ENCODE measurements at regions not wholly inside any gene's neighbourhood (a gene's known extent, or its start where the extent isn't known, plus 50 kb on each side); places are given as distances from the start of the nearest gene placed in this dataset.

GRCh38 chr5:24786108-24786507 lies 141.3 kb upstream of the CDH10 start:
- Histone ChIP-seq H3K27ac (no peak overlapping the region), H3K36me3 (no peaks in the 10 kb centered on the region), H3K27me3 (no peaks in the 10 kb centered on the region), H3K4me3 (no peak overlapping the region), H3K9me3 (no peaks in the 10 kb centered on the region), H3K4me1 (no peaks in the 10 kb centered on the region)
- no peak for DNase-seq
- intact Hi-C loops (cut with DNase I; ENCODE audit: low total_unique reads): no loop called here
- no peak for TF ChIP-seq CTCF (IDR thresholded peaks at IDR 0.05)

- Histone ChIP-seq H3K4me3 (no peak overlapping the region), H3K9me3 (no peaks in the 10 kb centered on the region), H3K36me3 (no peaks in the 10 kb centered on the region), H3K27ac (no peak overlapping the region), H3K4me1 (no peaks in the 10 kb centered on the region), H3K27me3 (no peaks in the 10 kb centered on the region)
- TF ChIP-seq CTCF (IDR thresholded peaks at IDR 0.05): no peak
- DNase-seq: no peak
- intact Hi-C loops (cut with DNase I; ENCODE audit: low total_unique reads): no loop called here
Observed at GRCh38 chr5:24783596-24783995, 138.8 kb upstream of the CDH10 start.

- Histone ChIP-seq H3K4me3 (no peak overlapping the region), H3K36me3 (no peaks in the 10 kb centered on the region), H3K27me3 (no peaks in the 10 kb centered on the region), H3K9me3 (no peaks in the 10 kb centered on the region), H3K27ac (no peak overlapping the region), H3K4me1 (no peaks in the 10 kb centered on the region)
- no peak for TF ChIP-seq CTCF (IDR thresholded peaks at IDR 0.05)
- intact Hi-C loops (cut with DNase I; ENCODE audit: low total_unique reads): no loop called here
- no peak for DNase-seq
Observed at GRCh38 chr5:24777392-24777791, 132.6 kb upstream of the CDH10 start.

- intact Hi-C loops (cut with DNase I; ENCODE audit: low total_unique reads): no loop called here
- no peak for DNase-seq
- TF ChIP-seq CTCF (IDR thresholded peaks at IDR 0.05): no peak
- H3K4me1 ChIP-seq: no peaks in the 10 kb centered on the region
- H3K4me3 ChIP-seq: no peak overlapping the region
- H3K27me3 ChIP-seq: no peaks in the 10 kb centered on the region
- no peaks in the 10 kb centered on the region for H3K36me3 ChIP-seq
- no peak overlapping the region for H3K27ac ChIP-seq
- no peaks in the 10 kb centered on the region for H3K9me3 ChIP-seq
Observed at GRCh38 chr5:24773261-24773660, 128.5 kb upstream of the CDH10 start.

- no peak for DNase-seq
- Histone ChIP-seq H3K4me3 (no peak overlapping the region), H3K9me3 (peaks cover 0 to 3% (median 0%) of the 10 kb centered on the region in 3 donors), H3K27ac (no peak overlapping the region), H3K27me3 (no peaks in the 10 kb centered on the region), H3K4me1 (no peaks in the 10 kb centered on the region), H3K36me3 (no peaks in the 10 kb centered on the region)
- intact Hi-C loops (cut with DNase I; ENCODE audit: low total_unique reads): no loop called here
- TF ChIP-seq CTCF (IDR thresholded peaks at IDR 0.05): no peak
Observed at GRCh38 chr5:24767086-24767485, 122.3 kb upstream of the CDH10 start.

- no peaks in the 10 kb centered on the region for H3K36me3 ChIP-seq
- no peak for DNase-seq
- intact Hi-C loops (cut with DNase I; ENCODE audit: low total_unique reads): no loop called here
- no peak overlapping the region for H3K4me3 ChIP-seq
- H3K4me1 ChIP-seq: no peaks in the 10 kb centered on the region
- H3K27me3 ChIP-seq: no peaks in the 10 kb centered on the region
- peaks cover 0 to 11% (median 8%) of the 10 kb centered on the region in 3 donors for H3K9me3 ChIP-seq
- no peak for TF ChIP-seq CTCF (IDR thresholded peaks at IDR 0.05)
- H3K27ac ChIP-seq: no peak overlapping the region
Observed at GRCh38 chr5:24765219-24765618, 120.4 kb upstream of the CDH10 start.

All from tibial artery (tissue), 4 donors.